ENCODE measurements at regions not wholly inside any gene's neighbourhood (a gene's known extent, or its start where the extent isn't known, plus 50 kb on each side); places are given as distances from the start of the nearest gene placed in this dataset.

DNA sequence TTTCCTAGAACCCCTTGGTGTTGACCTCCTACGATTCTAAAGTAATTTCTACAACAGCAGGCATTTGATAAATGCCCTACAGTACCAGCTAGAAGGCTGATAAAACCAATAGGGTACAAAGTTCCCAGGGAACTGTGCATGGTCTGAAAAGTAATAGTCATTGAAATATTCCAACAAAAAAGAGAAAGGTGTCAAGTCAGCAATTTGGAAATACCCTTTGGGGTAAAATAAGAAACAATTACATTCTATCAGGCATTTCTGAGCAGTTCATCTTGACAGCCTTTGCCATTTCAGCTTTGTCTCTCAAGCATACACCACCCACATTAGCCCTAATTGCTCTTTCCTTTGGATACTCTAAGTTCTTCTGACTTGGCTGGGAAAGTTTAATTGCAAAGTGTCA is 542.9 kb upstream of the DDX18 start:
- no peak overlapping the region for H3K4me3 Mint-ChIP-seq
- H3K27me3 Mint-ChIP-seq (ENCODE audit: low read depth): no peaks in the 10 kb centered on the region
- H3K27ac Mint-ChIP-seq (ENCODE audit: unreplicated experiment): no peak overlapping the region
- TF ChIP-seq, protein P1, sequence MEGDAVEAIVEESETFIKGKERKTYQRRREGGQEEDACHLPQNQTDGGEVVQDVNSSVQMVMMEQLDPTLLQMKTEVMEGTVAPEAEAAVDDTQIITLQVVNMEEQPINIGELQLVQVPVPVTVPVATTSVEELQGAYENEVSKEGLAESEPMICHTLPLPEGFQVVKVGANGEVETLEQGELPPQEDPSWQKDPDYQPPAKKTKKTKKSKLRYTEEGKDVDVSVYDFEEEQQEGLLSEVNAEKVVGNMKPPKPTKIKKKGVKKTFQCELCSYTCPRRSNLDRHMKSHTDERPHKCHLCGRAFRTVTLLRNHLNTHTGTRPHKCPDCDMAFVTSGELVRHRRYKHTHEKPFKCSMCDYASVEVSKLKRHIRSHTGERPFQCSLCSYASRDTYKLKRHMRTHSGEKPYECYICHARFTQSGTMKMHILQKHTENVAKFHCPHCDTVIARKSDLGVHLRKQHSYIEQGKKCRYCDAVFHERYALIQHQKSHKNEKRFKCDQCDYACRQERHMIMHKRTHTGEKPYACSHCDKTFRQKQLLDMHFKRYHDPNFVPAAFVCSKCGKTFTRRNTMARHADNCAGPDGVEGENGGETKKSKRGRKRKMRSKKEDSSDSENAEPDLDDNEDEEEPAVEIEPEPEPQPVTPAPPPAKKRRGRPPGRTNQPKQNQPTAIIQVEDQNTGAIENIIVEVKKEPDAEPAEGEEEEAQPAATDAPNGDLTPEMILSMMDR (conservative IDR thresholded peaks at IDR 0.05): no peak
- peaks cover 4% of the 10 kb centered on the region for H3K4me1 Mint-ChIP-seq
- no peaks in the 10 kb centered on the region for H3K9me3 Mint-ChIP-seq
- peaks cover 2% of the 10 kb centered on the region for H3K36me3 Mint-ChIP-seq (ENCODE audit: low read depth)
- no peak for DNase-seq (ENCODE audit: low read depth, low spot score)

DNA sequence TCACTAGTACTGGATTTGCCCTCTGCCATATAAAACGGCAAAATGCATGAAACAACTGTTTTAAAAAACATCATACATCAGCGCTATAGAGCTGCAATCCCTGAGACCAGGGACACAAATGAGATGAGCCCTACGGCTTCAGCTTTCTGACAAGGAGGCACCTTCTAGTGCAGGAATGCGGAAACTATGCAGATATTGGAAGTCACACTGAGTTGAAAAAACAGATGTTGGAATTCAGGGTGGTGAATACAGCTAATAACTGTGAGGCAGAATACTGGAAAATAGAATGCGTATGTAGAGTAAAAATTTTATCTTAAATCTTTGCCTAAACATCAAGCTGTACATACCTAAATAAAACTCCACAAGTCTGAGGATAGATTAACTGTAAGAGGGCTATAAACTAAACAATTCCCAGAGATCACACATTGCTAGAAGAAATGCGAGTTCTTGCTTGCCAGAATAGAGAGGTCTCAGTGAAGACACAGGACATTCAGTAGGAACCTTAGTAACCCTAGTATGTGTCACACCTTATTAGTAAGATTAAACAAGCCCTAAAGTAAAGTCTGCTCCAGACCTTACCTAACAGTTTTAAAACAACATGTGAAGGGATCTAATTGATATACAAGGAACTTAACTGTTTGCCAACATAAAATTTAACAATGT is 541.4 kb upstream of the DDX18 start:
- Mint-ChIP-seq H3K4me1 (peaks cover 9% of the 10 kb centered on the region), H3K27me3 (ENCODE audit: low read depth) (no peaks in the 10 kb centered on the region), H3K27ac (ENCODE audit: unreplicated experiment) (no peak overlapping the region), H3K9me3 (no peaks in the 10 kb centered on the region), H3K4me3 (no peak overlapping the region), H3K36me3 (ENCODE audit: low read depth) (peaks cover 2% of the 10 kb centered on the region)
- TF ChIP-seq, protein P1 (conservative IDR thresholded peaks at IDR 0.05): no peak
- no peak for DNase-seq (ENCODE audit: low read depth, low spot score)

DNA sequence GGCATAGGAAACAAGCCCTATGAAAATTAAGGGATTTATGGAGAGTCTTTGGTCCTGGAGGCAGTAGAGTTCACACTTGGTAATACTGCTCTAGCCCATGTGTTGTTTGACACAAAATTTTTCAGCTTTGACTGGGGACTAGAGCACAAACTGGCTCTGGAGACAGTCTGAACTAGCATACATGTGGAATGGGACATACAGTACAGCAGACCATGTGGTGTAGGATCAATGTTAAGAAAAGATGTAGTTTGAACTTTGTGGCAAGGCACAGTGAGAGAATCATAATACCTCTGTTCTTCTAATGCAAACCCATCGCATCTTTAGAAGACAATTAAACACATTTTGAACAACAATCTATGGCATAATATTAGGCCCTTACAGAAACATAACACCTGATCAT is 521.5 kb upstream of the DDX18 start:
- no peaks in the 10 kb centered on the region for H3K36me3 Mint-ChIP-seq (ENCODE audit: low read depth)
- no peaks in the 10 kb centered on the region for H3K9me3 Mint-ChIP-seq
- no peaks in the 10 kb centered on the region for H3K27me3 Mint-ChIP-seq (ENCODE audit: low read depth)
- TF ChIP-seq, protein P1 (conservative IDR thresholded peaks at IDR 0.05): no peak
- H3K4me3 Mint-ChIP-seq: no peak overlapping the region
- H3K27ac Mint-ChIP-seq (ENCODE audit: unreplicated experiment): no peak overlapping the region
- H3K4me1 Mint-ChIP-seq: no peaks in the 10 kb centered on the region
- no peak for DNase-seq (ENCODE audit: low read depth, low spot score)

DNA sequence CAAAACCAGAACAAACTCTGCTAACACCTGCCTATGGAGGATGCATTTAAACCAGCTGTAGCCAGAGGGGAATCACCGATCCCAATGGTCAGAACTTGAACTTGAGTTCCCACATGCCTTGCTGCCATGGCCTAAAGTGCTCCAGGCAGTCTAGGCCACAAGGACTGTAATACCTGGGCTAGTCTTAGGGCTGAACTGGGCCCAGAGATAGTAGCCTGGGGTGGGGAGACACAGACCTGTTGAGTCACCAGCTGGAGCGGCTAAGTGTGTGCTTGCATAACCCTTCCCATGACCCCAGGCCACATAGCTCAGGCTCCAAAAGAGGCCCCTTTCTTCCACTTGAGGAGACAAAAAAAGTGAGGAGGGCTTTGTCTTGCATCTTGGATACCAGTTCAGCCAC is 515.0 kb upstream of the DDX18 start:
- DNase-seq (ENCODE audit: low read depth, low spot score): no peak
- H3K27ac Mint-ChIP-seq (ENCODE audit: unreplicated experiment): no peak overlapping the region
- no peaks in the 10 kb centered on the region for H3K4me1 Mint-ChIP-seq
- TF ChIP-seq, protein P1 (conservative IDR thresholded peaks at IDR 0.05): no peak
- peaks cover 5% of the 10 kb centered on the region for H3K36me3 Mint-ChIP-seq (ENCODE audit: low read depth)
- H3K4me3 Mint-ChIP-seq: no peak overlapping the region
- H3K27me3 Mint-ChIP-seq (ENCODE audit: low read depth): no peaks in the 10 kb centered on the region
- H3K9me3 Mint-ChIP-seq: peaks cover 7% of the 10 kb centered on the region

DNA sequence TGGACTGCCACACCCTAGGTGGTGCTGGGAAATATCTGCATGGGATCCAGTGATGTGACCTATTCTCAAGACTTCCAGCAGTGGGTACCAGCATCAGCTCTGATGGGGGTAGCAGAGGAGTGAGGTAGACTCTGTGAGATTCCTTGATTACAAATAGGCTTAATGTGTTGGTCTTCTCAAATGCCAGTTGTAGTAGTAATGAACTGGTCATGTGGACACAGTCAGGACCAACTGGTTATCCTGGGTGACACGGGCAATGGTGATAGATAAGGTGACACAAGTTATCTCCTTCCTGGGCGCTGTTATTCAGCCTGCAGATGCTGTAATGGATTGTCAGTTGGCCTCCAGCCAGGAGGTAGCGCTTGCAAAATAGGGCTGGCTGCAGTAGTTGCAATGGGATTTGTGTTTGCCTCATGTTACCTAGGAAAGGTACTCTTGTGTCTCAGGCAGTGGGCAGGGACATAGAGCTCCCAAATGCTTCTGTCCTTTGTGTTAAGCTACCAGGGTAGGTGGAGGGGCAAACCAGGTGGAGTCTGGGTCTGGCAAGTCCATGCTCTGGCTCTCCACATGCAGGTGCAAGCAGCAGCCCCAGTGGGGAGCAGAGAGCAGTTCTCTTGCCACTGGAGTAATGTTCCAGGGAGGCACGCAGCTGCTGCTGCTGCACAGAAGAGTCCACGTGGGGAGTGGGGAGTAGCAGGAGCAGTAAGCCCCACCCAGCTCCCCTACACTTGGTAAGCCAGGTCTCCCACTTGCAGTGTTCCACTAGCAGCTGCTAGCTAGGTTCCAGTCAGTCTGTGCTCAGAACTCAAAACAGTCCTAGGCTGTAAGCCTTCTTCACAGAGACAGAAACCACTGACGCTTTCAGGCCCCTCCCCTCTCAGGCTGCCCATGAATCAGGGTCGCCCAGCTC is 505.4 kb upstream of the DDX18 start:
- H3K27ac Mint-ChIP-seq (ENCODE audit: unreplicated experiment): no peak overlapping the region
- H3K9me3 Mint-ChIP-seq: peaks cover 3% of the 10 kb centered on the region
- DNase-seq (ENCODE audit: low read depth, low spot score): no peak
- H3K27me3 Mint-ChIP-seq (ENCODE audit: low read depth): no peaks in the 10 kb centered on the region
- no peak overlapping the region for H3K4me3 Mint-ChIP-seq
- H3K36me3 Mint-ChIP-seq (ENCODE audit: low read depth): no peaks in the 10 kb centered on the region
- no peaks in the 10 kb centered on the region for H3K4me1 Mint-ChIP-seq
- TF ChIP-seq, protein P1 (conservative IDR thresholded peaks at IDR 0.05): no peak
